ENCODE measurements at regions not wholly inside any gene's neighbourhood (a gene's known extent, or its start where the extent isn't known, plus 50 kb on each side); places are given as distances from the start of the nearest gene placed in this dataset.
"Not testable (repeated sequence)": the region's sequence is repeated elsewhere in the genome, so short reads cannot be mapped to it uniquely, and the experiment has no call there.

DNA sequence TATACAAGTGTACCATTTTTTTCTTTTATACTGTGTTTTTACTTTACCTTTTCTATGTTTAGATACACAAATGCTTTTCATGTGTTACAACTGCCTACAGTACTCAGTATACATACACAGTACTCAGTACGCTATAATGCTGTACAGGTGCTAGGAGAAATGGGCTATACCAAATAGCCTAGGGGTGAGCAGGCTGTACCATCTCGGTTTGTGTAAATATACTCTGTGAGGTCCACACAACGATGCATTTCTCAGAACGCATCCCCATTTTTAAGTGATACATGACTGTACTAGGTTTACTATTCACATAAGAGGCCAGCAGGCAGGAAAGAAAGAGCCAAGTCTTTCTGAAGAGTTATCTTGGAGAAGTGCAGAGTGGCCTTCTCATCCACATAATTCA lies 426.4 kb upstream of the MTPN start:
- FAIRE-seq = no peak

DNA sequence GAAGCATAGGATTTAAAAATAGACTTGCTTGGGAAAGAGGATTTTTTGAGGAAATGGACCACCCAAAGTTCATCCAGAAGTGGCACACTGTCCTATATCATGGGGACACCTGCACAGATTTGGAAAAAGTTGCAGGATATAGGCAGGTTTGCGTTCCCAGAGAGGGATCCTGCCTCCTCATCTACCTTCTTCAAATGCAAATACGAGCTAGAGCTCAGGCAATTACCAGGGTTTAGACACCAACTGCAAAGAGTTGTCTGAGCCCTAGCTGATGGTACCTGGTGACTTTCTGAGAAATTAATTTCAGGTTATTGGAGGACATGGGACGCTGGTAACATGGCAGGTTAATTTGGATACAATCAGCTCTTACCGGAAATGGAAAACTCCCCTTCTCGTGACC lies 423.7 kb upstream of the MTPN start:
- no peak for FAIRE-seq

DNA sequence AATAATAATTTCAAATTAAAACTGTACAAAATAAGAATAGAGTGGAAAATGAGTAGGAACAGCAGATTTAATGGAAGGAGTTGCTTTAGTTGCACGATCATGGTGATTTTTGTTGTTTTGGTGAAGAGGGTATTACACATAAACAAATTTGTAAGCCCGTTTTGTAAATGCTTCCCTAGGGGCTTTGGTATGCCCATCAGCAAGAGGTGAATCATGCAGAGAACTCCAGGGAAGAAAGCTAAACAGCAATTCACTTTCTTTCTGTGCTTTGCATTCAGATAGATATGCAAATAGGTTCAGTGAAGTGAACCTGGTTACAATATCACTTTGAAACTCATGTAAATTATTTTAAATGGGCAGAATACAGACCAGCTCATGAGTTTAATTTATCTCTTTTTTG lies 422.2 kb upstream of the MTPN start:
- no peak for FAIRE-seq

DNA sequence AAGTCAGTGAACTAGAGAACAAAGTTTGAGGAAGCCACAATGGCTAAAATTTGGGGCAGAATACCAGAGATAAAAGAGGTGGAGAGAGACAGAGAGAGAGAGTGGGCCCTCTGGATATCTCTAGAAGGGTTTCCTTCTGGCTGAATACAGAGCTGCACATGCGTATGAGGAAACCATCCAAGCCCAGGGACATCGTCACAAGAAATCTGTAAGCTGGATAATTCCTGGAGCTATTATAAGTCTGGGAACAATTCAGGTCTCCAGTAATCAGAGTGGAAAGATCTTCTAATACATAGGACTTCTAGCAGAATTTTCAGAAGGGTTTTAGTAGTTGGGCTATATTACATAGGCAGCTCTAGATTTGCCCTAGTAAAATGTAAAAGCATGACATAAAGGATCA lies 415.7 kb upstream of the MTPN start:
- FAIRE-seq = no peak

DNA sequence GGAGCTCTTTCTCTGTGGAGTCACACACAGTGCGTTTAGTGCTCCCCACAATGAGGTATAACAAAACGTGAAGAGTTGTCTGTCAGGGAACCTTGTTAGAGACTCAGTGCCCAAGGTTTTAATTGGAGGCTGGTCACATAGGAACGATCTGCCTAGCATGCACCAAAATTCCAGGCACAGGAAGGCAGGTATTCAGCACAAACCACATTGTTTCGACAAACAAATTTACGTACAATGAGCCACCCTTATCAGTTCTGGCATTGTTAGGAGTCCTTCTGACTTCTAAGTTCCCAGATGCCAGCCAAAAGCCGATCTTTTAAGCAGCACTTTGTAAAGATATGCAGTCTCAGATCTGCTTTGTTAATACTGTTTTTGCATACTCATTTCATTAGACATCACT lies 414.2 kb upstream of the MTPN start:
- FAIRE-seq = no peak

DNA sequence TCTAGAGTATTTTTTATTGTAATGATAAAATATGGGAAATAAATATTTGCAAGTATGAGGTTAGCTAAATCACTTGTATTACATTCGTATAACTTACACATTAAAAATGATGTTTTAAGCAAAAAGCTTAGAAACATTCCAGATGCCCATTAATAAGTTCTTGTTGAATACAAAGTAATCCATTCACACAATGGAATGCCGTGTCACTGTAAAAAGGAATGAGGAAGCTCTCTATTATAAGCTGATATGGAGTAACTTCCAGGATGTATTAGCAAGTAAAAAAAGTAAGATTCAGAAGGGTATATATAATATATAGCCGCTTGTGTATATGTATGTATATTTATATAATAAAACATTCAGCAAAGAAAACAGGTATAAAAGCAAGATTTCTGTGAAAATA lies 412.8 kb upstream of the MTPN start:
- no peak for FAIRE-seq

DNA sequence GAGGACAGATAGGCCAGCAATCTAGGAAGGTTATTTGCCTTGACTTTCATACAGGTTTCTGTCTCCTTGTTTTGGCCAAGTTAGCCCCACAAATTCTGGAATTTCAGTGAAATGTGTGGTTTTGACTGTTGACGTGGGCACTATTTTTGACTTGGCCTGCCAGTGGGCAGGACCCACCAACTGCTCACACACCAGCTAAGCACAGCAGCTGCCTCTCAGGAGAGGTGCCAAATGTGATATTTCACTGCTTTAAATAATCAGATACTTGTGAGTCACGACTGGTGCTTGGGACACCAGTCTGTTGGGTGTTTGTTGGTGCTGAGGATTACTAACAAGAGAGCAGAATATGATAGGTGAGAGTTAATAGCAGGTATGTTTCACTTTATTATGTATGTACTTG lies 409.7 kb upstream of the MTPN start:
- FAIRE-seq = no peak

DNA sequence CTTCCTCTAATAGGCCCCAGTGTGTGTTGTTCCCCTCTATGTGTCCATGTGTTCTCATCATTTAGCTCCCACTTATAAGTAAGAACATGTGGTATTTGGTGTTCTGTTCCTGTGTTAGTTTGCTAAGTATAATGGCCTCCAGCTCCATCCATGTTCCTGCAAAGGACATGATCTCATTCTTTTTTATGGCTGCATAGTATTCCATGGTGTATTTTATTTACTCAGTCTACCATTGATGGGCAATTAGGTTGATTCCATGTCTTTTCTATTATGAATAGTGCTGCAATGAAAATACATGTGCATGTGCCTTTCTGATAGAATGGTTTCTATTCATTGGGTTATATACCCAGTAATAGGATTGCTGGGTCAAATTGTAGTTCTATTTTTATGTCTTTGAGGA lies 394.2 kb upstream of the MTPN start:
- FAIRE-seq = not testable (repeated sequence)

DNA sequence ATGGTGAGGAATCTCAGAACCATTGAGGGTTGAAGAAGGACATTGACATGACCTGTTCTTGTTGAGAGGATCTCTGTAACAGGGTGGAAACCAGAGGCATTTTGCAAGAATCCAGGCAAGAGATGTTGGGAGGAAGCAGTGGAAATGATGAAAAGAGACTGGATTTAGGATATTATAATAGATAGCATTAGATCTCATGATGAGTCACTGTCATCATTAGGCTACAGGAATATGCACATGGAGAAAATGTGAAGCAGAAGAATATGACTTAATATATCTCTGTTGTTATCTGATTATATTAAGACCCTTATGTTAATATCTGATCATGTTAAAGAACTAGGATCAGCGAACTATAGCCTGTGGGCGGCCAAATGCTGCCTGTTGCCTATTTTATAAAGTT lies 393.0 kb upstream of the MTPN start:
- no peak for FAIRE-seq

DNA sequence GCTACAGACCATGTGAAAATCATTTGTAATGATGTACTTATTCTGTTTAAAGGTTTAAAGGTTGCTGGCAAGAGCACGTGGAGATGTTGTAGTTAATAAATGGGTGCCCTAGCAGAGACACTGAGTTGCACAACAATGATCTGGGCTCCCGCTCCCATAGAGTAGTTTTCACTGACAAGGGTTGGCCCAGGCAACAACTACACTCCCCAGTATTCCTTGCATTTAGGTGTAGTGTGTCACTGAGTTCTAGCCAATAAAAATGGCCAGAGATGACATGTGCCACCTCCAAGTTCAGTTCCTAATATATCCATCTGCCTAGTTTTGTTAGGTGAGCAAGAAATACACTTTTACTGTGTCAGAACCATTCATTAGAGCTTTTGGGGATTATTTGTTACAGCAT lies 392.1 kb upstream of the MTPN start:
- FAIRE-seq = no peak

DNA sequence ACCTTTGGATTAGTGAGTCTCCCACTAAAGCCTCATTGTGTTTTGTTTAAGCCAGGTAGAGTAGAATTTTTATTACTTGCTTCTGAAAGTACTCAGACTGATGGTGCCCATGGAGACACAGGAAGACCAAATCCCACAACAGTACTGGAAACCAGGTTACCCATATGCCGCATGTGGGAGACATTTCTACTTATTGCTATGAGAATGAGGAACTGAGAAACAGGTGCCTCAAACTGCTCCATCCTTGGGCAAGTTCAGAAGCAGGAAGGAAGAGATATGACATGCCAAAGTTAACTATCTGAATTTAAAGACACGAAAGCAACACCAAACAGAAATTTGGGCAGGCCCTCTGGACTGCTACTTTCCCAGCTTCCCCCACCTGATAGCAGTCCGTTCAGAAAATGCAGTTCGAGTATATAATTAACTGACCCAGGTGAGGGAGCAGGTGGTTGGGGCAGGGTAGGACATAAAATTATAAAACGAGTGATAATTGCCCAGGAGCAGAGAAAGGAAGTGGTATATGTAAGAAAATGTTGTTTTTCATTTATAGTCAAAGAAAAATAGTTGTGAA lies 382.3 kb upstream of the MTPN start:
- FAIRE-seq = no peak

DNA sequence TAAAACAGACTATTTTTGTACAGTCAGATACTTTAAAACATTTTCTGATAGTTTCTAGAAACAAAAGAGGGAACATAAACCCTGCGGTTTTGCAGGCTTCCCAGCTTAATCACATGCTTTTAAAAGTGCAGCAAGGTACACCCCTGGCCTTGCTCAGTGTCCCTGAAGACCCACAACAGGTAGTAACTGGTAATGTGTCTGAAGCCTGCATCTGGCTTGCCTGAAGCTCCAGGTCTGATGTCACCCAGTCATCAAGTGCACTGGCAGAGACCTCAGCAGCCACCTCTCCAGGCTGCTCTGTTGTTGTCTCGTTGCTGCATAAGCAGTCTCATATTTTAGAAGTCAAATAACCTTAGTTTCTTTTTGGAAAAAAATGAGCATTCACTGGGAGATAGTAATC lies 376.1 kb upstream of the MTPN start:
- no peak for FAIRE-seq

DNA sequence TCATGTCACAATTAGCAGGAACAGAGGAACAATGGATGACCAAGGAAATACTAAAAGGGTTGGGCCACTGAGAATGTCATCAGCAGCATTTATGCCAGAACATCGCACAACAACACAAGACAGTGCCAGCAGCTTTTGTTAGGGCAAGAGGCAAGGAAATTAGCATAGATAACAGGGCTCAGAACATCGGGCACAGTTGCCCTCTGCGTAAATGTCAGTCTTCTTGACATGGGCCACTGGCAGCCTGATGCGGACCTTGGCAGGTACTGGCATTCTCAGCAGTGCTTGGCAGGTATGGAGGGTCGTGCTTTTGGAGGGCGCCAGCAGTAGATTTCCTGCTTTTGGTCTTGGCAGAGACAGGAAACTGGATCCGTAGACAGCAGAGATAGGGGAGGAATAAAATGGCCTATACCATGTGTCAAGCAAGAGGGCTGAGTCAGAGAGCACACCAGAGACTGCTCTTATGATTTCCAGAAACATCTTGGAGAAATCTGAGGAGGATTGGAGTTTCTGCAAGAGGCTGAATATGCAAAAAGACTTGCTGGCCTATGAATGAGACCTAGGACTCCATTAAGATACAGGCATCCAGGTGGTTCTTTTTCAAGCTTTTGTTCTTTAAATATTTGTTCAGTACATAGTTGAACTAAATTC lies 371.5 kb upstream of the MTPN start:
- no peak for FAIRE-seq

DNA sequence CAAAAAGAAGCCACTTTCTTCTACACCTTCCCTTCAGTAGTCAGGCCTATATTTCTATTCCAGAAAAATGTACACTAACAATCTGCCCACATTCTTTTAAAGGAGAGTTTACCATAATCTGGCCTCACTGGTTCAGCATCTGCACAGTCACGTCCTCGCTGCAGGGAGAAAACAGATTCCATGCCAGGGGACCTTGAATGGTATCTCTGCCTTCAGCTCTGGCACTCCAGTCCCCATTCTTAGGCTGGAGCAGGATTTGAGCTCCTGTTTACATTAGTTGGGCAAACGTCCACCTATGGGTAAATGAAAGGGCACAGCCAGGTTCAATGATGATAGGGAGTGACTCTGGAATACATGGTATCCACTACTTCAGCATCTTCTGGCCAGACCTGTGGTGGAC lies 371.0 kb upstream of the MTPN start:
- FAIRE-seq = no peak

DNA sequence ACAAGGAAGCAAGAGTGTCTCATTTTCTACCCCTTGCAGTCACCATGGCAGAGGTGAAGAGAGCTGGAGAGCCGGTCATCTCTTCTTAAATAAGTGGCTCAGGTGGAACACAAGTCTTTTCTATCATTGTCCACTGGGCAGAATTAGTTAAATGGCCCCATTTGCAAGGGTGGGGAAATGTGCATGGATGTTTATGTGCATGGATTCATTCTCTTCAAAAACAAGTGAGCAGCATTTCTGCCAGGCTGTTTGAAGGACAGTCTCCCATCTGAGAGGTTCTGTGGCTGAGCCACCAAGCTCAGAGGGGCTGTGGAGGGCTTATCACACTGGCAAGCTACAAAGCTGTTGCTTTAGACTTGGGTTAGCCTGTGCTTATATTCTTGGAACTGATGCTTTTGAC lies 370.3 kb upstream of the MTPN start:
- no peak for FAIRE-seq

DNA sequence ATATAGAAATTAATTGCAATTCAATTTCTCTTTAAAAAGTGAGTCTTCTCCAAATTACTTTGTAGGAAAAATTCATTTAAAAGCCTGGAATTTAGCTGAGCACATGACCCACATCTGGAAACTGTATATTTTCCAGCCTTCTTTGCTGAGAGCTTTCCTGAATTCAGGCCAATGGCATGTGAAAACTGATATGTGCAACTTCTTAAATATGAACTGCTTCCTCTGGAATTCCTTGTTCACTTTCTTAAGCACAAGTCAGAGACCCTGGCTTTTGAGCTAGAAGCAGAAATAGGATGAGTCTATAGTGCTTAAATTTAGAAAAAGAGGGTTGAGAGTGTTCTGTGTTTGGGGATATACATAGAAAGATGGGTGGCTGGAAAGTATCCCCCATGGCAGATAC lies 365.1 kb upstream of the MTPN start:
- FAIRE-seq = no peak

DNA sequence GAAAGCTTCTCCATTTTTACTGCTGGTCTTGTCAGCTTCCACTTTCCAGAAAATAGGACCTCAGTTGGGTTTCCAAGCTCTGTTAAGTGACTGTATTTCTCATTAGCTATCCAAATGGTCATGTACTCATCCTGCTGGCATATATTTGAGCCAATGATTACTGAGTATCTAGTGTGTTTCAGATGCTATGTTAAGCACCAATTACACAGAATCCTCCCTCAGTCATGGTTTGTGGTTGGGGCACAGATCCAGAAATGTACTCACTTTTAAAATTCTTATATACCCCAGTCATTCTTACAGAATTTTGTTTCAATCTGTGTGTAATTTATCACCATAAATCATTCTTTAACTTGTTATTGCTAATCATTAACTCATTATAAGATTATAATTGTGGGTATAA lies 362.3 kb upstream of the MTPN start:
- FAIRE-seq = no peak

DNA sequence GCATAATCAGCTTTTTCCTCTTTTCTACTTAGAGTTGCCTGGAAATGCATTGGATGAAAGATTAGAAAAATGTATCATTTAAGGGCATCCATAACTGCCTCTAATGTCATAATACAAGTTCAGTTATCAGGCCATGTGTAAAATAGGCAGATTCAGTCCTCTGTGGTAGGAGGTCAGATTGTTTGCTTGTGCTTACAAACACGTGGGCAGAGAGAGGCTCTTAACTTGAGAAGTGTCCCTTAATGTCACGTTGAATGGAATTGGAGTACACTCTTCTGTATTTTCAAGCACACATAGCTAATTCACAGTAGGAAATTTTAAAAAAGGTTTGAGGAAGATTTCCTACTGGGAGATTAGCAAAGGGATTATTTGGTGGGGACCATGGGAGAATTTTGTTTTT lies 359.8 kb upstream of the MTPN start:
- FAIRE-seq = no peak

DNA sequence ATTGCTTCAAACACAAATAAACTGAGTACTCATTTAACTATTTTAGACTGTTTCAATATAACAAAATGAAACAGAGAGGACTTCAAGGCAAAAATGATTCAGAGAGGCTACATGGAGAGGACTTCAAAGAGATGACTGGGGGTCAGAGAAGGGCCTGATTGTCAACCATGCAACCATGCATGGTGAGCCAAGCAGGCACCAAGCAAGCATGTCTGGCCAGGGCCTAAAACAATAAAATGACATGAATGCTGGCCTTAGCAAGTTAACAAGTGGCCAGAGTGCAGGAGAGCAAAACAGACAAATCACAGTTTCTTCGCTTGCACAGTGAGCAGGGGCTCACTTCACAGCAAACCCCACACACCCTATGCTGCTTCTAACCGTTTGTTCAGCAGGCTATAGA lies 356.5 kb upstream of the MTPN start:
- no peak for FAIRE-seq

DNA sequence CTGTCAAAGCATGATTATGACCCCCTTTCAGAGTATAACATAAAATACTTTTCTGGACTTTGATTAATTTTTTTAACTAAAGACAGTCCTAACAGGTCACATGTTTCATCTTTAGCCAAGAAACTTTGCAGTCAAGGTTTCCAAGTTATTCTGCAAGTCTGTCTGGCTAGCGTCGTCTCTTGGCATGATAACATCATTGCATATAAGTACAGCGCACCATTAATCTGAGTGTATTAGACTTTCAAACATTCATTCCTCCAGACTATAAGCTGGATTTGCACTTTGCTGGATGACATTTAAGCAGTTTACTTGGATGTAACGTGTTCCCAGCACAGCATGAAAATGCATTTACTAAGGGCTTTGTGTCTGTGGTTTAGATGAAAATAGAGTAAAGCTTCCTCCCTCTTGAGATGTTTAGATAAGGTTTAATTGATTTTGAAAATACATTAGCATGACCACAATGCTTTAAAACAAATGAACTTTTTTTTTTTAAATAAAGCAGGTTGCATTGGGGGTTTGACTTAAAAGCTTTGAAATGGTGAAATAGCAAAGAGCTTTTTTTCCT lies 349.0 kb upstream of the MTPN start:
- FAIRE-seq = no peak

DNA sequence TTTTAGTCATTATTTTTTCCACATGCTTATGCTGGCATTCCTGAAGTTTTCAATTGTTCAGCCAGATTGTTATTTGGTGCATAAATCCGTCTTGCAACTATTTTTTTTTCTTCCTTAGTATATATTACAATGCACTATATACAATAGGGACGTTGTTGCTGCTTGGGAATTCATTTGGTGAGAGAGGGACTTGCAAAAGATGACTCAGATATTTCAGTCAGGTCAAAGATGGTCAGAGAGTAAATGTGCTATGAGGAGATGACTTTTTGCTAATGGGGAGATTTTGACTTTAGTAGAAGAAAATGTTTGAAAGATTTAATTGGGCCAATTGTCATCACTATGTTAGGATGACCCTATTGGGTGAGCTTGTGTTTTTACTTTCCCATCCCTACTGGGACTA lies 348.4 kb upstream of the MTPN start:
- FAIRE-seq = no peak

DNA sequence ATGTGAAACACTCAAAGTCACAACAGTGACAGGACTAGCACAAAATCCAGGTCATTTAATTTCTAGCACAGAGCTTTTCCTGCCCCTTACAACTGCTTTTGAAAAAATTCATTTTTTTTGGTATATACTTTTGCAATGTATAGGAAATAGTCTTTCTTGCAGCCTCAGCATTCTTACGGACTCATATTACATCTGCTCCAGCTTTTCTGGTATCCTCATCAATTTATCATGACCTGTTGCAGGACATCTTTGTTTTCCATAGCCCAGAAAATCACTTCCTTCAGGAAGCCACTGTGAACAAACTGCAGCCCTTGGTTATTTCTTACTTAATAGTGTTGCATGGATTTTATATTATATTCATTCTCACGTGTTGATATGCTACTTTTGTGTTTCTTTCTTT lies 347.9 kb upstream of the MTPN start:
- no peak for FAIRE-seq

DNA sequence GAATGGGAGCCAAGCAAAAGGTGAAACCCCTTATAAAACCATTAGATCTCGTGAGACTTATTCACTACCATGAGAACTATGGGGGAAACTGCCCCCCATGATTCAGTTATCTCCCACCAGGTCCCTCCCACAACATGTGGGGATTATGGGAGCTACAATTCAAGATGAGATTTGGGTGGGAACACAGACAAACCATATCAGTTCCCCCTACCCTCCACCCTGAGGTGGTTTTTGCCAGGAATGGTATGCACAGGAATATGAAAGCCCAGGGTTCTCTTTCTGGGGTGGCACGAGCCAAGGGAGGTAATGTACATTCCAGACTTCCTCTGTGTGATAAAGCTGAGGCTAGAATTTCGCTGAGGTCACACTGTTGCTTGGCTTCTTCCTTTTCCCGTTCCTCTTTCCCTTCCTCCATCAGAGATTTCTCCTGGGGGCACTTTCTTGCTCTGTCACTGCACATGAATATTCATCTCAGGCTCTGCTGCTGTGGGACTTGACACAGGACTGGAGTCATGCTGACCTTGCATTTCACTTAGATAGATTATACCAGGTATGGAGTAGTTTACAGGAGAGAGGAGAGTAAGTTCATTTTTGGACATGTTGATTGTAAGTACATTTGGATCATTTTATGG lies 347.0 kb upstream of the MTPN start:
- FAIRE-seq = no peak

DNA sequence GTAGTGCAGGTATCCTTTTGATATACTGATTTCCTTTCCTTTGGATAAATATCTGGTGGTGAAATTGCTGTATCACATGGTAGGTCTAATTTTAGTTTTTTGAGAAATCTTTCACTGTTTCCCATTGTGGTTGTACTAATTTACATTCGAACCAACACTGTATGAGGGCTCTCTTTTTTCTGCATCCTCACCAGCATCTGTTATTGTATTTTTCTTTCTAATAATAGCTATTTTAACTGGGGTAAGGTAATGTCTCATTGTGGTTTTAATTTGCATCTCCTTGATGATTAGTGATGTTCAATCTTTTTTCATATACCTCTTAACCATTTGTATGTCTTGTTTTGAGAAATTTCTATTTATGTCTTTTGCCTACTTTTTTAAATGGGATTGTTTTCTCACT lies 335.4 kb upstream of the MTPN start:
- no peak for FAIRE-seq

DNA sequence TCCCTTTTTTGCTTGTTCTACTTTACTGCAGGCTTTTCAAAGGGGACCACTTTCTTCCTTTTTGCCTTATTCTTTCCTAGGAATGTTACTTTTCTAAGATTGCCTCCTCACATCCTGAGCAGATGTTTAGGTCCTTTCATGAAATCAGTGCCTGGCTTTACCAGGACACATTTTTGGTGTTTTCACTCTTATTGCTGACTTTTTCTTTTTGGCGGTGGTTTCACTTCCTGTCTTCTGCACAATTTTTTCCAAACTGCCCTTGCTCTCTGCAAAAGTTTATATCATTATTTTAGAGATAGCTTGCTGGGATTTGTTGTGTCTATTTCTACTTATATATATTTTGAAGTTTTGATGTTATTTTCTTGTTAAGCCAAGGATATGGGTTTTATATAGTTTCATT lies 332.2 kb upstream of the MTPN start:
- no peak for FAIRE-seq

Data from A204.1 (cell line).